GM23338 (cell line): ENCODE measurements at regions not wholly inside any gene's neighbourhood (a gene's known extent, or its start where the extent isn't known, plus 50 kb on each side); places are given as distances from the start of the nearest gene placed in this dataset.

Experiments used
- ATAC-seq: fragments of 200-7000 bp; cut with Tn5 transposase; 3 replicates; pipeline ENCODE4 v1.9.1; 2020
- DNase-seq: peaks from one replicate; pipeline ENCODE4 v3.0.0-alpha.2; 2015; ENCODE audit warnings: low spot score
- H2AFZ ChIP-seq: fragments of 200-600 bp; sonication (generic); 2 replicates; pipeline ENCODE4 v1.8.0; 2016; ENCODE audit warnings: antibody characterized with exemption, mild to moderate bottlenecking, moderate library complexity
- H3F3A ChIP-seq: fragments of 200-600 bp; sonication (generic); replicated peaks from 2 replicates; pipeline ENCODE4 v1.8.0; 2017; ENCODE audit warnings: antibody characterized with exemption, mixed run types, low read depth
- H3K27ac ChIP-seq: fragments of 200-600 bp; sonication (generic); 2 replicates; pipeline ENCODE4 v1.6.1; 2016; ENCODE audit warnings: low read depth
- H3K27me3 ChIP-seq: fragments of 200-600 bp; sonication (generic); 2 replicates; pipeline ENCODE4 v1.8.0; 2016; ENCODE audit warnings: mild to moderate bottlenecking, mixed run types, moderate library complexity; ENCODE audit not compliant: insufficient read depth
- H3K36me3 ChIP-seq: fragments of 200-600 bp; sonication (generic); 2 replicates; pipeline ENCODE4 v1.8.0; 2016; ENCODE audit warnings: mild to moderate bottlenecking; ENCODE audit not compliant: insufficient read depth
- H3K4me1 ChIP-seq: fragments of 200-600 bp; sonication (generic); 2 replicates; pipeline ENCODE4 v1.8.0; 2016; ENCODE audit warnings: mild to moderate bottlenecking, moderate library complexity; ENCODE audit not compliant: insufficient read depth
- H3K4me2 ChIP-seq: fragments of 200-600 bp; sonication (generic); 2 replicates; pipeline ENCODE4 v1.7.1; 2017; ENCODE audit warnings: mixed run types
- H3K4me3 ChIP-seq: fragments of 200-600 bp; sonication (generic); 2 replicates; pipeline ENCODE4 v1.6.1; 2016; ENCODE audit warnings: mixed run types
- H3K79me2 ChIP-seq: fragments of 200-600 bp; sonication (generic); replicated peaks from 2 replicates; pipeline ENCODE4 v1.8.0; 2017; ENCODE audit warnings: mild to moderate bottlenecking; ENCODE audit not compliant: insufficient read depth
- H3K9me2 ChIP-seq: fragments of 200-600 bp; sonication (generic); 2 replicates; pipeline ENCODE4 v1.8.0; 2017; ENCODE audit not compliant: insufficient read depth
- H4K20me1 ChIP-seq: fragments of 200-600 bp; sonication (generic); replicated peaks from 2 replicates; pipeline ENCODE4 v1.8.0; 2017; ENCODE audit warnings: mild to moderate bottlenecking; ENCODE audit not compliant: insufficient read depth
- H3K27ac Mint-ChIP-seq: 2 replicates; pipeline ENCODE4 v1.8.0; 2020; ENCODE audit warnings: inconsistent platforms, mild to moderate bottlenecking, moderate library complexity, mixed read lengths
- H3K27me3 Mint-ChIP-seq: 3 replicates; pipeline ENCODE4 v1.8.0; 2022; ENCODE audit warnings: low read depth, mild to moderate bottlenecking, moderate library complexity, mixed read lengths, inconsistent platforms; ENCODE audit not compliant: insufficient read depth, poor library complexity
- H3K36me3 Mint-ChIP-seq: 3 replicates; pipeline ENCODE4 v1.8.0; 2021; ENCODE audit warnings: low read depth, mild to moderate bottlenecking, inconsistent platforms, moderate library complexity, mixed read lengths
- H3K4me1 Mint-ChIP-seq: 3 replicates; pipeline ENCODE4 v1.8.0; 2020; ENCODE audit warnings: mild to moderate bottlenecking, inconsistent platforms, mixed read lengths
- H3K4me3 Mint-ChIP-seq: 3 replicates; pipeline ENCODE4 v1.8.0; 2021; ENCODE audit warnings: moderate library complexity, mild to moderate bottlenecking, inconsistent platforms, mixed read lengths
- H3K9me3 Mint-ChIP-seq: 3 replicates; pipeline ENCODE4 v1.8.0; 2020; ENCODE audit warnings: moderate library complexity, mild to moderate bottlenecking, inconsistent platforms, mixed read lengths
- CREB1 ChIP-seq: fragments of 250-450 bp; sonication (Bioruptor Pico); IDR thresholded peaks from 2 replicates; pipeline ENCODE4 v1.5.0; 2020; ENCODE audit warnings: low read depth, mild to moderate bottlenecking, moderate library complexity
- EZH2 ChIP-seq: fragments of 200-600 bp; sonication (generic); IDR thresholded peaks from one replicate; pipeline ENCODE4 v1.8.0; 2017; ENCODE audit warnings: antibody characterized with exemption, mild to moderate bottlenecking, low read depth; ENCODE audit not compliant: unreplicated experiment
- JUNB ChIP-seq: IDR thresholded peaks from one replicate; pipeline ENCODE4 v1.6.1; 2016; ENCODE audit warnings: antibody characterized with exemption; ENCODE audit not compliant: unreplicated experiment
- NANOG ChIP-seq: IDR thresholded peaks from 2 replicates; pipeline ENCODE4 v1.6.1; 2016; ENCODE audit warnings: antibody characterized with exemption, borderline replicate concordance
- POLR2AphosphoS5 ChIP-seq: IDR thresholded peaks from 2 replicates; pipeline ENCODE4 v1.6.1; 2016; ENCODE audit warnings: antibody characterized with exemption, low read depth
- STAT1 ChIP-seq: IDR thresholded peaks from one replicate; pipeline ENCODE4 v1.6.1; 2016; ENCODE audit warnings: antibody characterized with exemption; ENCODE audit not compliant: unreplicated experiment
- ZNF114 ChIP-seq: fragments of 250-450 bp; sonication (Bioruptor Pico); IDR thresholded peaks from 2 replicates; pipeline ENCODE4 v1.5.0; 2020; ENCODE audit warnings: mild to moderate bottlenecking, moderate library complexity
- ZNF331 ChIP-seq: fragments of 250-450 bp; sonication (Bioruptor Pico); IDR thresholded peaks from 2 replicates; pipeline ENCODE4 v1.5.0; 2020; ENCODE audit warnings: low read depth, mild to moderate bottlenecking, moderate library complexity
- TF ChIP-seq, protein P1 (sequence below): IDR thresholded peaks from one replicate; pipeline ENCODE4 v1.6.1; 2018; ENCODE audit warnings: antibody characterized with exemption; ENCODE audit not compliant: unreplicated experiment
- TF ChIP-seq, protein P2 (sequence below), 2 experiments: fragments of 200-600 bp in 1 of 2; sonication (generic) in 1 of 2; conservative IDR thresholded peaks; 2 replicates each; pipeline versions ENCODE4 v1.5.1 to v1.6.1; 2016 to 2017; ENCODE audit warnings: antibody characterized with exemption in 2 of 2, low read depth in 2 of 2, mild to moderate bottlenecking in 2 of 2, moderate library complexity in 1 of 2

DNA sequence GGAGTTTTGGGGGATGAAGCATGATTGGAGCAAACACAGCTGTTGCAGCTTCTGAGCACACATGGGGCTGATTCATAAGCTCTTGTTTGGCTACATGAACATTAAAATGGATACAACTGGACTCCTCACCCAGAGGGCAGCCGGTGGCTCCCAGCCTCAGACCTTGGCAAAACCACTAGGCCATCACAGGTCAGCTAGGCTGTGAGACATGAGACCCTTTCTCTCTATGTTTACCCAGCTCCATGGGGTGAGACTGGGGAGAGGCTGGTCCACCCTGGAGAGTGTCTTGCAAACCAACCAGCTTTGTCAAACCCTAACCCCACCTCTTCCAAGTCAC lies 388.7 kb downstream of the PTPRU start (continued):
- TF ChIP-seq, protein P1, sequence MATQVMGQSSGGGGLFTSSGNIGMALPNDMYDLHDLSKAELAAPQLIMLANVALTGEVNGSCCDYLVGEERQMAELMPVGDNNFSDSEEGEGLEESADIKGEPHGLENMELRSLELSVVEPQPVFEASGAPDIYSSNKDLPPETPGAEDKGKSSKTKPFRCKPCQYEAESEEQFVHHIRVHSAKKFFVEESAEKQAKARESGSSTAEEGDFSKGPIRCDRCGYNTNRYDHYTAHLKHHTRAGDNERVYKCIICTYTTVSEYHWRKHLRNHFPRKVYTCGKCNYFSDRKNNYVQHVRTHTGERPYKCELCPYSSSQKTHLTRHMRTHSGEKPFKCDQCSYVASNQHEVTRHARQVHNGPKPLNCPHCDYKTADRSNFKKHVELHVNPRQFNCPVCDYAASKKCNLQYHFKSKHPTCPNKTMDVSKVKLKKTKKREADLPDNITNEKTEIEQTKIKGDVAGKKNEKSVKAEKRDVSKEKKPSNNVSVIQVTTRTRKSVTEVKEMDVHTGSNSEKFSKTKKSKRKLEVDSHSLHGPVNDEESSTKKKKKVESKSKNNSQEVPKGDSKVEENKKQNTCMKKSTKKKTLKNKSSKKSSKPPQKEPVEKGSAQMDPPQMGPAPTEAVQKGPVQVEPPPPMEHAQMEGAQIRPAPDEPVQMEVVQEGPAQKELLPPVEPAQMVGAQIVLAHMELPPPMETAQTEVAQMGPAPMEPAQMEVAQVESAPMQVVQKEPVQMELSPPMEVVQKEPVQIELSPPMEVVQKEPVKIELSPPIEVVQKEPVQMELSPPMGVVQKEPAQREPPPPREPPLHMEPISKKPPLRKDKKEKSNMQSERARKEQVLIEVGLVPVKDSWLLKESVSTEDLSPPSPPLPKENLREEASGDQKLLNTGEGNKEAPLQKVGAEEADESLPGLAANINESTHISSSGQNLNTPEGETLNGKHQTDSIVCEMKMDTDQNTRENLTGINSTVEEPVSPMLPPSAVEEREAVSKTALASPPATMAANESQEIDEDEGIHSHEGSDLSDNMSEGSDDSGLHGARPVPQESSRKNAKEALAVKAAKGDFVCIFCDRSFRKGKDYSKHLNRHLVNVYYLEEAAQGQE: no peak
- no peak for TF ChIP-seq JUNB
- no peak for TF ChIP-seq EZH2
- TF ChIP-seq CREB1: no peak
- TF ChIP-seq ZNF114 (CRISPR knock-in tag): no peak
- TF ChIP-seq, protein P2, sequence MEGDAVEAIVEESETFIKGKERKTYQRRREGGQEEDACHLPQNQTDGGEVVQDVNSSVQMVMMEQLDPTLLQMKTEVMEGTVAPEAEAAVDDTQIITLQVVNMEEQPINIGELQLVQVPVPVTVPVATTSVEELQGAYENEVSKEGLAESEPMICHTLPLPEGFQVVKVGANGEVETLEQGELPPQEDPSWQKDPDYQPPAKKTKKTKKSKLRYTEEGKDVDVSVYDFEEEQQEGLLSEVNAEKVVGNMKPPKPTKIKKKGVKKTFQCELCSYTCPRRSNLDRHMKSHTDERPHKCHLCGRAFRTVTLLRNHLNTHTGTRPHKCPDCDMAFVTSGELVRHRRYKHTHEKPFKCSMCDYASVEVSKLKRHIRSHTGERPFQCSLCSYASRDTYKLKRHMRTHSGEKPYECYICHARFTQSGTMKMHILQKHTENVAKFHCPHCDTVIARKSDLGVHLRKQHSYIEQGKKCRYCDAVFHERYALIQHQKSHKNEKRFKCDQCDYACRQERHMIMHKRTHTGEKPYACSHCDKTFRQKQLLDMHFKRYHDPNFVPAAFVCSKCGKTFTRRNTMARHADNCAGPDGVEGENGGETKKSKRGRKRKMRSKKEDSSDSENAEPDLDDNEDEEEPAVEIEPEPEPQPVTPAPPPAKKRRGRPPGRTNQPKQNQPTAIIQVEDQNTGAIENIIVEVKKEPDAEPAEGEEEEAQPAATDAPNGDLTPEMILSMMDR (conservative IDR thresholded peaks at IDR 0.05; ENCODE audit: low read depth in 2 of 2): no peak
- no peak for TF ChIP-seq POLR2AphosphoS5

DNA sequence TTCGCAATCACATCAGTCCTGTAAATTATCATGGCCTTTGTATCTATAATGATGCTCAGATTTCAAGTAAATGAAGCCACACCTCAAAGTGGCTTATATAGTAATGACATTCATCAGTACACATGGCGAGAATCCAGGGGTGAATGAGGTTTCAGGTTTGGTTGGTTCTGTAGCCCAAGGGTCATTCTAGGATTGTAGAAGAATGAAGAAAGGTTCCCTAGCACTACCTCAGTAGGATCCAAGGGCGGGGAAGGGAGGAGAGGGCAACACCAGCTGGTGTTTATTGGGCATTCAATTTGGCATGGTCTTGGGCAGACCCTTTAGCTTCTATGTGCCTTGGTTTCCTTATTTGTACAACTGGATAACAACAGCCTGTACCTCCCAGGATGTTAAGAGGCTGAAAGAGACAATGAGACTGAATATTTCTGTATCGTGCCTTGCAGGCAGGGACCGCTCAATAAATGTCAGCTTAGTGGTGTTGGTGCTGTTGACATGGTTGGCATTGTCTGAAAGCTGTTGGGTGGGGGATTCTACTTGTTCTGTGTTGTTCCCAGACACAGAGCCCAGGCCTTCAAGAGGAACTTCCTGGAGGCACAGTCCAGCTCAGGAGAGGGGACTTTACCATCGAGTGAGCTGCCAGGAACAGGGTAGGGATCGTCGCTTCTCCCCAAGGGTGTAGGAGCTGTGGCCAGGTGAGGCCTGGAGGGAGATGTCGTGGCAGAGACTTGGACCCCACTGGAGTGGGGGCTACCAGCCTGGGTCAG lies 388.2 kb downstream of the PTPRU start:
- H3K27me3 Mint-ChIP-seq: peaks cover 6% of the 10 kb centered on the region
- H3K27ac ChIP-seq: no peak overlapping the region
- no peaks in the 10 kb centered on the region for H3K4me1 ChIP-seq
- H3K9me2 ChIP-seq: peaks cover 4% of the 10 kb centered on the region; the same call in 1 of the 2 replicates
- H3K4me2 ChIP-seq: no peak overlapping the region
- H4K20me1 ChIP-seq: no peaks in the 10 kb centered on the region
- H3K9me3 Mint-ChIP-seq: no peaks in the 10 kb centered on the region; the same call in 2 of the 3 replicates
- no peaks in the 10 kb centered on the region for H3F3A ChIP-seq
- no peaks in the 10 kb centered on the region for H3K79me2 ChIP-seq
- no peak overlapping the region for H3K4me3 Mint-ChIP-seq
- no peak overlapping the region for H2AFZ ChIP-seq
- no peak for TF ChIP-seq STAT1
- TF ChIP-seq CREB1: no peak
- TF ChIP-seq, protein P2 (conservative IDR thresholded peaks at IDR 0.05; ENCODE audit: low read depth in 2 of 2): no peak
- TF ChIP-seq ZNF114 (CRISPR knock-in tag): no peak
- TF ChIP-seq JUNB: no peak
- no peak for TF ChIP-seq NANOG
- TF ChIP-seq ZNF331 (CRISPR knock-in tag): no peak
- TF ChIP-seq EZH2: no peak
- H3K36me3 Mint-ChIP-seq: no peaks in the 10 kb centered on the region
- H3K27ac Mint-ChIP-seq: no peak overlapping the region
- H3K27me3 ChIP-seq: no peaks in the 10 kb centered on the region
- H3K36me3 ChIP-seq: no peaks in the 10 kb centered on the region
- no peaks in the 10 kb centered on the region for H3K4me1 Mint-ChIP-seq
- ATAC-seq: no peak
- DNase-seq: no peak
- H3K4me3 ChIP-seq: no peak overlapping the region
